G401 (cell line): ENCODE measurements at regions not wholly inside any gene's neighbourhood (a gene's known extent, or its start where the extent isn't known, plus 50 kb on each side); places are given as distances from the start of the nearest gene placed in this dataset.
"Not testable (repeated sequence)": the region's sequence is repeated elsewhere in the genome, so short reads cannot be mapped to it uniquely, and the experiment has no call there.

Experiments
- DNase-seq: peaks from one replicate; pipeline ENCODE4 v3.0.0-alpha.2; 2015; ENCODE audit warnings: low spot score
- in situ Hi-C: cut with HindIII; loops from 2 replicates; pipeline ENCODE4 v1.10.0; 2016; ENCODE audit warnings: low sequenced_read_pairs, mixed read lengths

DNA sequence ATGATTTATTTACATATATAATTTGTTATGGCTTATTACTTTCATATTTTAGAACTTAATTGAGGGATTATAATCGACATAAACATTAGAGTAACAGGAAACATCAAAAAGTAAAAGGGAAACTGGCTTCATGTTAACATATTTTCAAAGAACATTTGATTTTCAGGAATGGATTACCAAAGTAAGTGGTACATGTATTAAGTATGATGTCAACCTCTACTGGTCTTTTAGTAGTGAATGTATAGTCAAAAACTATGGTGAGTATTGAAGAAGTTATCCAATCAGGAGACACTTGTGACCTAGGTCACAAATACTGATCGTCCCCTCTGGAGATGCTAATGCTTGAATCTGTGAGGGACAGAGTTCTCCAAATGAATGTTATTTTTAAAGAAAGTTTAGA lies 768.9 kb upstream of the ADGRL4 start:
- no peak for DNase-seq
- in situ Hi-C loops = no loop called here

DNA sequence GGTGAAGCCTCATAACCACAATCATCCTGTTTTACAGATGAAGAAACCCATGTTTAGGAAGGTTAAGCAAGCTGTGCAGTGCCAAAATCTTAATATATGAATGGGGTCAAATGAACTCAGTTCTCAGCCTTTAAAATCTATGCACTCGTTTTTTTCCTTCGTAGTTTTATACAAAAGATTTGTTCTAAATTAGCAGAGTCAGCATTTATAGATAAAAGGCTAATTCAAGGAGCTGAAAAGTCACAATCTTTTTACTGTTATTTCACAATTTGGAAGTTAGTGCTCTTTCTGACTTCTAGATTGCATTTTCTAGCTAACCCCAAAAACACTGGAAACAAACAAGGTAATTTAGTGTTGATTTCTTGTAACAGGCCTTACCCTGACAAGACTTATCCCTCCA lies 766.9 kb upstream of the ADGRL4 start:
- in situ Hi-C loops = no loop called here
- DNase-seq = no peak

DNA sequence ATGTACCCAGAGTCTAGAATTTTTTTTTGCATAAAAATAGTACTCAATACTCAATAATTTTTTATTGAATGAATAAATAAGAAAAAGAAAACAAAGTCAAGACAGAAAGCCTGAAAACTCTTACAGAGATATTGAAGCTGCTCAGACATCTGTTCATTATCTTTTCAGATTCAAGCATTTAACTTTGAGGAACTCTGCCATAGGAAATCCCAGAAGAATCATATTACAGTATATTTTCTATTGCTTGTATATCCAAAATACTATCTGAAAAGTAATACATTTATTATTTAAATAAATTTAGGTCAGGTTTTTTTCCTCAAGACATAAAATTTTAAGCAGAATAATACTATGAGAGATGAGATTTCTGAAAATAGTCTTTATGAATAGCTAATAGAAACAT lies 755.9 kb upstream of the ADGRL4 start:
- in situ Hi-C loops = no loop called here
- no peak for DNase-seq

DNA sequence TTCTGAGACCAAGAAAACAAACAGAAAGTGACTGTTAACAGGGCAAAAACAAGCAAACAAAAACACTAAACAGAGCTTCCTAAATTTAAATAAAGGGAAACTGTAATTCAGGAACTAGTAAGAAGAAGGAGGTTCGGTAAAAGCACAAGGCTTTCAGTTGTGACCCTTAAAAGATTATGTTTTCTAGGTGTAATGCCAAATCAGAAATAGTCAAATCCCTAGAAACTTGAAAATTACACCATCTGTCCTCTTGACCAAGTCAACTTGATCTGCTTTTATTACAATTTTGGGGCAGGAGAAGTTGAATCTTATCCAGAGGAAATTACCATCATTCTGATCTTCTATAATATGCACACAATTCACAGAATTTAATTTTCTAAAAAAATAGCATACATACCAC lies 754.0 kb upstream of the ADGRL4 start:
- in situ Hi-C loops = no loop called here
- no peak for DNase-seq

DNA sequence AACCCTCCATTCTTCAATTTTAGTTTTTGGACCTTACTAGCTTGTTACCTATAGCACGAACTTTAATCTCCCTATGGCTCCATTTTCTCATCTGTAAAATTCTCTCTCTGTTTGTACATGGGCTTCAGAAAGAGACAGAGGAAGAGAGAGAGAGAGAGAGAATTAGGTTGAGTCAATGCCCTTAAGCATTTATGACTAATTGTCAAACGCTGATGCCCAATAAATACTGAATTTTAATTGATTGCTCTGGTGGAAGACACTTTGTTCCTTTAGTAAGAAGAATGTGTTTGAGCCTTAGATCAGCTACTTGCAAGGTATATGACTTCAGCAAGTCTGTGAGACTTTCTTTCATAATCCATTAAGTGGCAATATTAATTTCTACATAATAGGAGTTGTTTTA lies 743.1 kb upstream of the ADGRL4 start:
- in situ Hi-C loops = no loop called here
- no peak for DNase-seq

DNA sequence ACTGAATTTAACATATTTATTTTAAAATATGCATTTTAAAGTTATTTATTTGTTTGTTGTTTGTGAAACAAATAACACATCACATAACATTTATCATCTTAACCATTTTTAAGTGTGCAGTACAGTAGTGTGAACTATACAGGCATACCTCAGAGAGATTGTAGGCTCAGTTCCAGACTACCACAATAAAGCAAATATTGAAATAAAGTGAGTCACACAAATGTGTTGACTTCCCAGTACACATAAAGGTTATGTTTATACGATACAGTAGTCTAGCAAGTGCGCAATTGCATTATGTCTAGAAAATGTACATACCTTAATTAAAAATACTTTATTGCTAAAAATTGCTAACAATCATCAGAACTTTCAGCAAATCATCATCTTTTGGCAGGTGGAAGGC lies 739.4 kb upstream of the ADGRL4 start:
- in situ Hi-C loops = no loop called here
- DNase-seq = no peak

DNA sequence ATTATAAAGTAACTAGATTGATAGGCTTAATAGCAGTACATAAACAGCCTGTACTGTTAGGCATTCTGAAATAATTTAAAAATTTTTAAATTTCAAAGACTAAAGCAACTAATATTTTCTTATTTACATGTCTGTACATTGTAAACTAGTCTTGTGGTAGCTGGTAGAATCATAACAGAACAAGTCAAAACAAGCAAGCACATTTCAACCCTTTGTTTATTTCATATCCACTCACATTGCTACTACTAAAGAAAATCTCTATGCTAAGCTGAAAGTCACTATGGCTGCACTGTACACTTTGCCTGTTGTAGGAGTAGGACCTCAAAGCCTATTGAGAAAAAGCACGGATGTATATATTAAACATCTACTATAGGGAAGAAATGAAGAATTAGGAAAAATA lies 738.2 kb upstream of the ADGRL4 start:
- no peak for DNase-seq
- in situ Hi-C loops = no loop called here

DNA sequence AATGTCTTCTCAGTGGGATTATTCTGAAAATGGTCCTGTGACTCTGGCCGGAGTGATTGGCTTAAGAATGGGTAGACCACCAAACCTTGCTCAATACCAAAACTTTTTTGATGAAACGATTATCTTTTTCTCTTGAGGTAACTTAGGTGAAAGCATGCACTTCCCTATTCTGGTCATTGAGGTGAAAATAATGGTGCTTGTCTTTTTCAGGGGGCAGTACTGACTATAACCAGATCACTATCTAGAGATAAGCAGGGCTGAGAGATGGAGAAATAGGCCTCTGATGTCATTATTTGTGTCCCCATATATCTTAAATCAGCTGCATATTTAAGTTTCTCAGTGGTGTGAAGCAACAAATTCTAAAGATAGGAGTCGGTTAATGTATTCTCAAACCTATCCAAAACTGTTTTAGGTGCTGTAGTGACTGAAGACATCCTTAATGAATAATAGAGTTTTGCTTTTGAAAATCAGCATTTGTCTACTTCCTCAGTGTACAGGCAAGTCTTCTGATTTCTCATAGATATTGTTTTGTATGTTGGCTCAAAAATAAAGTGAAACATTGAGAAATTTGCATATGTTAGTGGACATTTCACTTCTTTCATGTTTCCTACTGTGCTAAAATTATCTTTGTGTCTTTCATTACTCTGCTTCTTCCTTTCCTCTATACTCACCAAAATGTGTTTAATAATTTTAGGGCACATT lies 735.3 kb upstream of the ADGRL4 start:
- in situ Hi-C loops = no loop called here
- no peak for DNase-seq

DNA sequence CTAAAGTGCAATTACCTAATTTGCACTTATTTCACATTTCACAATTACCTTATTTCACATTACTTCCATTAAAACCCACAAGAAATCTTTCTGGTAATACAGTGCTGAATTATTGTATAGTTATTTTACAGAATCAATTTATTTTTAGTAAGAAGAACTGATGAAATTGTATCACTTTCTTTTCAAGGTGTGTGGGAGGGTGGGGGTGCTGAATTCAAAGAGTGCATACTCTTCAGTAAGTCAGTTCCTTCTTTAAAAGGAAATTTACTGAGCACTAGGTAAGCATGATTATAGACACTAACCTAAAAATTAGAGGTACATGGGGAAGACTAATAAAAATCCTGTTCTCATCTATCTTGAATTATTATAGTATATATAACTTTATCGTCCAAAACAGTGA lies 731.6 kb upstream of the ADGRL4 start:
- no peak for DNase-seq
- in situ Hi-C loops = no loop called here

DNA sequence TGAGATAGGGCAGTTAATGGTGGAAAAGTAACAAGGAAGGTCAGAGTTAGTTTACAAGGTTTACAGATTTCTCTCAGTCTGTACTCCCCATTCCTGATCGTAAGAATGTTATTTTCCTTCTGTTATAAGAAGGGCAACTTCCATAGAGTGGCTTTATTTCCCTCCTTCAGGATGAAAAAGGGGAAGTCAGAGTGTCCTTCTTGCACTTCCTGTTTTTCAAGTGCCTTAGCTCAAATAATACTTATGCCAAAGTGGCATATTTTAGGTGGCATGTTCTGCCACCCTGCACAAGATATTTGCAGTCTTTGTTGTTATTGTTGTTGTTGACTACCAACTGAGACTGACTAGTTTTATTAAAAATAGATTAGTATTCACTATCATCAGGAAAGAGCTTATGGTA lies 730.7 kb upstream of the ADGRL4 start:
- no peak for DNase-seq
- in situ Hi-C loops = no loop called here

DNA sequence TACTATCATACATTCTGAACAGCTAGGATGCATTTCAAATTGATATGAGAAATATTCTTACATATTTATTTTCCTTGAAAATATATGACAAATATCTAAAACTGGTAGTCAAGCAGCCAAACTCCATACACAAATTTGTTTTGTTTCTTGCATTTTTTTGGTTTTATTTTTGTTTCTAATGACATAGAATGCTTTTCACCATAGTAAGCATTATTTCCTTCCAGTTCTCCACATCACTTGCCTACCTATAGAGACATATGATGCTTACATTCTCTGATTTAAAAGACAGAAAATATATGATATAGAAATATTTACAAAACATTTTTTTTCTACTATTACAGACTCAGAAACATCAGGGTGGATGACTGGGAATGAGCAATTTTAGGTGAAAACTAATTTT lies 726.4 kb upstream of the ADGRL4 start:
- in situ Hi-C loops = no loop called here
- no peak for DNase-seq

DNA sequence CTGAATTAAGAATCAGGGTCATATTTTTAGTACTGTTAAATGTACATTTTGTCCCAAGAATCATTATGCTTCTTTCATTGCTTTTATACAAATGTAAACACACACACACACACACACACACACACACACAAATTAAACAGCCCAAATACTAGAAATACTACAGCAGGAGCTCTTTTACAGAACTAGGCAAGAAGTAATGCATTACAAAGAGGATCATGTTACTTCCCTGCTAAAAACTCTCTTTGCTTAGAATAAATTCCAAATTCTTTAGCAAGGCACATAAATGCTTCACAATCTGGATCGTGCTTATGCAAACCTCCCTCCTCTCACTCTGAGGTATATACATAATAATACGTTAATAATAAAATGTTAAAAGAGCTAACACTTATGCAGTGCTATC lies 720.4 kb upstream of the ADGRL4 start:
- no peak for DNase-seq
- in situ Hi-C loops = no loop called here

DNA sequence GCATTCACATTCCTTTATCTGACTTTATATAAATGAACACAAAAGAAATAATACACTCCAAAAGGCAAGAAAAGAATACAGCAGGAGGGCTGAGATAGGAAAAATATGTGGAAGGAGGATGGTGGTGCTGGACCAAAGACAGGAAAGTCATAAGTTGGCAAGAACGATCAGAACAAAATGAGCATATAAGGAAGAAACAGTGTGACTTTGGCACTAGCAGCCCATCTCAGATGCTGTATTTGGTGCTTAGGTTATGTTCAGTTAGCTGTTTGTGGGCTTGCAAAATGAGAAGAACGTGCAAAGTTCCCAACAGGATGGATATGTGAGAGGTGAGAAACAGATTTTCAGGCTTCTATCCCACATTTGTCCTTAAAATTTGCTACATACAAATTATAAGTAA lies 719.8 kb upstream of the ADGRL4 start:
- no peak for DNase-seq
- in situ Hi-C loops = no loop called here

DNA sequence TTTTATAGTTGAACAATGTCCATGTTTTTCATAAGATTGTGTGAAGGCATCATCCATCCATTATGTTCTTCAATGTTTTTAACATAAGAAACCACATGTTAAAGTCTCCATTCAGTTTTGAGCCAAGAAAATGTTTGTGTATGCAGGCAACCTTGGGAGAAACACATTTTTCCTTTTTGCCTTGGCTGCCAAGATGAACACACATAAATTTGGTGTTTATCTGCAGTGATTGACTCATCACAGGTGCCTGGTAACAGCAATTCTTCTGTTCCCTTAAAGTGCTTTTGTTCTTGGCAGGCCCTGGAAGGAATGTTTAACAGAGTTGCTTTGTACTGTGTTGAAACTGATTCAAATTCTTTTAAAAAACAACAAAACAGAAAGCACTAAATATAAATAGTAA lies 709.9 kb upstream of the ADGRL4 start:
- in situ Hi-C loops = no loop called here
- DNase-seq = no peak

DNA sequence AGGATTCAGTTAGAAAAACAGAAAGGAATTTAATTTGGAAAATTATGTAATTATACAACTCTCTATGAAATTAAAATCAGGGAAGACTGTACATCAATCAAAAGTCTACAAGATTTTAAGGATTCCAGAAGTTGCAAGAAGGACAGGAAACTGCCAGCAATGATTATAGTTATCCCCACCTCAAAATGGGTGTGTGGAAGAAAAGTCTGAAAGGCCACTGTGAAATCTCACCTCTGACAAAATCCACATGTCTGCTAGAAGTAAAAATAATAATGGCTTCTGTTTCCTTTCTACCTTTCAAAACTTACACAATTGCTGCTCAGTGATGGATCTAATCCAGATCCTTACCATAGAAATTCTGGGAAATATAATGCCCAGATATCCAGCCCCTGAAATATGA lies 708.1 kb upstream of the ADGRL4 start:
- in situ Hi-C loops = no loop called here
- DNase-seq = no peak

DNA sequence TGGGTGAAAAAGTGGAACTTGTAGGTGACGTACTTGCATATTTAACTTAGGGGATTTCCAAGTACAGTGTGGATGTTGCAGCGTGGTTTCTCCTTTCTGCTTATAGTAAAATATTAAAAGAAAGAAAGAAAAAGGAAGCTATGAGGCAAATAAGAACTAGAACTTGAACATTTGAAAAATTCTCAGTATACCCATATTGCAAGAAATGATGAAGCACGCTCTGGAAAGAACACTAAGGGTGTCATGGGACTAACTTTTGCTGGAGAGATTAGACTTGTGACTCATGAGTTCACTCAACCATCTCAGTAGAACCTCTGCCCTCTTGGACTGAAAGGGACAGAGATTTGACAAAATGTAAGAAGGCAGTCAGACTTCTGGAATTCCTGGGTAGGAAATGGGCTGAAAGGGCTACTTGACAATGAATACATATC lies 704.5 kb upstream of the ADGRL4 start:
- in situ Hi-C loops = no loop called here
- DNase-seq = no peak

DNA sequence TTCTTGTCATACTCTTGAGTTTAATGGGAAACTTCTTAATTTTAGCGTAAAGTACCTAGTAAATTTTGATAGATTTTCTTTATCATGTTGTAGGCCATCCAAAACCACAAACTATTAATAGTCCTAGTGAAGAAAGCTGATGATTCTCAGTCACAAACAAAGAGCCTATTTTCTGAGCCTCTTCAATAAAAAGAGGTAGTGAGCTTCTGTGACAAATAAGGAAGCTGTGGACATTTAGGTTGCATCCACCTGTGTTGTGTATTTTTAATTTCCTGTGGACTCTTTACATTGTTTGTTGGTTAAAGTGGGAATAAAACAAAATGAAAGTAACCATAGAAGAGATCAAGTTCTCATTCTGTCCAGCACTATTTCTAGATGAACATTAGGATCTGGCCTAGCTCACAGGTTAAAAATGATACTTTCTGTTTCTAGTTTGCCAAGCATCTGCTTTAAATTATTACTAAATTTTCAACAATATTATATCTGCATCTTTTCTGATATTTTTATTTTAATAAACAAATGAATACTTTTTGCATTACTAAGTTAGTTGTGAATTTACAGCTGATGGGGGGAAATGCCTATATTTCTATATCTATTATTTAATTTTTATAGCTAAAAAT lies 702.2 kb upstream of the ADGRL4 start:
- no peak for DNase-seq
- in situ Hi-C loops = no loop called here

DNA sequence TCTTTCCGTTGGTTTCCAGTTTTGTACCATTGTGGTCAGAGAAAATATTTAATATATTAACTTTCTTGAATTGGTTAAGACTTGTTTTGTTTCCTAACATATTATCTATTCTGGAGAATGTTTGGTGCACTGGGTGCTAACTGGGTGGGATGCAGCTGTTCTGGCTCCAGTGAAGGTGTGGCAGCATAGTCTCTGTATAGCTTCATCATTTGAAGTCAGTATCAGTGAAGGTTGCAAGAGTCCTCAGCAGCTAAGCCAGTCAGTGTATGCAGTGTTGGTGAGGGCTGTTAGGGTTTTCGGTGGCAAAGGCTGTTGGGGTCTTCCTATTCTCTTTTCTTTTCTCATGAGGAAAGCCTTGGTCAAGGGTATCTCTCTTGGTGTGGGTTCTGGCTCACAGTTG lies 698.7 kb upstream of the ADGRL4 start:
- in situ Hi-C loops = no loop called here
- no peak for DNase-seq

DNA sequence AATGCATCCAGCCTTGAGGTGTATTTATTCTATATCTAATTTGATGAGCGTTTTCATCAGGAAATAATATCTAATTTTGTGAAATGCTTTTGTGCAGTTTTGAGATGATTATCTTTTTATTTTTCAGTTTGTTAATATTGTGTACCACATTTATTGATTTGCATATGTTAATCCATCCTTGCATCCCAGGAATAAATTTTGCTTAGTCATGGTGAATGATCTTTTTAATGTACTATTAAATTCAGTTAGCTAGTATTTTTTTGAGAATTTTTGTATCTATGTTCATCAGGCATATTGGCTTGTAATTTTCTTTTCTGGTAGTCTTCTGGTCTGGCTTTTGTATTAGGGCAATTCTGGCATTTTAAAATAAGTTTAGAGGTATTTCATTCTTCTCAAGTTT lies 697.5 kb upstream of the ADGRL4 start:
- DNase-seq = no peak
- in situ Hi-C loops = no loop called here

DNA sequence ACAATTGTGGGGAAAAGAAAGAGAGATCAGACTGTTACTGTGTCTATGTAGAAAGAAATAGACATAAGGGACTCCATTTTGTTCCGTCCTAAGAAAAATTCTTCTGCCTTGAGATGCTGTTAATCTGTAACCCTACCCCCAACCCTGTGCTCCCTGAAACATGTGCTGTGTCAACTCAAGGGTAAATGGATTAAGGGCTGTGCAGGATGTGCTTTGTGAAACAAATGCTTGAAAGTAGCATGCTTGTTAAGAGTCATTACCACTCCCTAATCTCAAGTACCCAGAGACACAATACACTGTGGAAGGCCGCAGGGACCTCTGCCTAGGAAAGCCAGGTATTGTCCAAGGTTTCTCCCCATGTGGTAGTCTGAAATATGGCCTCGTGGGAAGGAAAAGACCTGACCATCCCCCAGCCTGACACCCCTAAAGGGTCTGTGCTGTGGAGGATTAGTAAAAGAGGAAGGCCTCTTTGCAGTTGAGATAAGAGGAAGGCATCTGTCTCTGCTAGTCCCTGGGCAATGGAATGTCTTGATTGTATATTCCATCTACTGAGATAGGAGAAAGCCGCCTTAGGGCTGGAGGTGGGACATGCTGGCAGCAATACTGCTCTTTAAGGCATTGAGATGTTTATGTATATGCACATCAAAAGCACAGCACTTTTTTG lies 695.9 kb upstream of the ADGRL4 start:
- in situ Hi-C loops = not testable (repeated sequence)

DNA sequence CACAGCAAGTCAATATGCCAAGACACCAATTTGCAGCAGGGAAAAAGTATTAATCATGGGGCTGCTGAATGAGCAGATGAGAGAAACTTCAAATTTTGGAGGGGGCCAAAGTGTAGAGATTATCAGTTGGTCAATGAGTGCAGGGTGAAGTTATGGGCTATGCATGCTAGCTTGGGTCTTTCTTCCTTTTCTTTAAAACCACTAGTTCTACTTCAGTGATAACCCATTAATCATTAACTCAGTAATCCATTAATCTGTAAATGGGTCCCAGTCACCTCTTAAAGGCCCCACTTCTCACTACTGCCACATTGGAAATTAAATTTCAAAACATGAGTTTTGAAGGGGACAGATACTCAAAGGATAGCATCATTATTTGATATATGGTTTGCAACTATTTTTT lies 688.6 kb upstream of the ADGRL4 start:
- no peak for DNase-seq
- in situ Hi-C loops = no loop called here

More for the DNA sequence above, 695.9 kb upstream of the ADGRL4 start:
- DNase-seq = not testable (repeated sequence)
